NCI-H82 treated with DMSO at 0.1 percent for 48 hours (cell line): ENCODE measurements at regions not wholly inside any gene's neighbourhood (a gene's known extent, or its start where the extent isn't known, plus 50 kb on each side); places are given as distances from the start of the nearest gene placed in this dataset.

Experiments used
- DNase-seq: peaks from one replicate; lab custom pipeline; 2025; ENCODE audit not compliant: unreplicated experiment; lab: John Stamatoyannopoulos, UW

- DNase-seq, result no peak
Measured at GRCh38 chr1:244953901-244954300, 89.6 kb upstream of the HNRNPU start.

- DNase-seq, result no peak
Measured at GRCh38 chr1:244952940-244953339, 88.6 kb upstream of the HNRNPU start.

GRCh38 chr1:244952280-244952933 lies 88.1 kb upstream of the HNRNPU start:
- no peak for DNase-seq

- DNase-seq, result no peak
Measured at GRCh38 chr1:244948416-244948815, 84.1 kb upstream of the HNRNPU start.

GRCh38 chr1:244945109-244945671 lies 80.8 kb upstream of the HNRNPU start:
- DNase-seq, result no peak

GRCh38 chr1:244941121-244941520 lies 76.8 kb upstream of the HNRNPU start:
- no peak for DNase-seq

GRCh38 chr1:244937099-244937498 lies 72.8 kb upstream of the HNRNPU start:
- no peak for DNase-seq

- DNase-seq, result no peak
Measured at GRCh38 chr1:244920911-244921761, 56.8 kb upstream of the HNRNPU start.

GRCh38 chr1:244919320-244920282 lies 55.3 kb upstream of the HNRNPU start:
- no peak for DNase-seq

GRCh38 chr1:244918421-244919319 lies 54.3 kb upstream of the HNRNPU start:
- DNase-seq, result peak; percentile 5

GRCh38 chr1:244917073-244917670 lies 52.8 kb upstream of the HNRNPU start:
- DNase-seq, result no peak

GRCh38 chr1:244915736-244916135 lies 51.4 kb upstream of the HNRNPU start:
- DNase-seq, result no peak

- no peak for DNase-seq
Measured at GRCh38 chr1:244914761-244915160, 50.4 kb upstream of the HNRNPU start.
